MM.1S (cell line): ENCODE measurements at regions not wholly inside any gene's neighbourhood (a gene's known extent, or its start where the extent isn't known, plus 50 kb on each side); places are given as distances from the start of the nearest gene placed in this dataset.

Experiments used
- DNase-seq: peaks from one replicate; pipeline ENCODE4 v3.0.0-alpha.2; 2015
- H2AFZ ChIP-seq: fragments of 300-600 bp; sonication (generic); 2 replicates; pipeline ENCODE4 v1.6.0; 2016; ENCODE audit warnings: antibody characterized with exemption, low read length
- H3F3A ChIP-seq: fragments of 300-600 bp; sonication (generic); 2 replicates; pipeline ENCODE4 v1.6.1; 2016; ENCODE audit warnings: mild to moderate bottlenecking, antibody characterized with exemption, low read length, moderate library complexity, mixed read lengths; ENCODE audit not compliant: insufficient read depth
- H3K27ac ChIP-seq: fragments of 300-600 bp; sonication (generic); 2 replicates; pipeline ENCODE4 v1.5.1; 2016; ENCODE audit warnings: mild to moderate bottlenecking, low read length
- H3K27me3 ChIP-seq: fragments of 300-600 bp; sonication (generic); replicated peaks from 2 replicates; pipeline ENCODE4 v1.6.0; 2016; ENCODE audit warnings: low read length; ENCODE audit not compliant: insufficient read depth
- H3K36me3 ChIP-seq: fragments of 300-600 bp; sonication (generic); replicated peaks from 2 replicates; pipeline ENCODE4 v1.6.1; 2016; ENCODE audit warnings: mild to moderate bottlenecking, low read length, mixed read lengths; ENCODE audit not compliant: insufficient read depth
- H3K4me1 ChIP-seq: fragments of 300-600 bp; sonication (generic); 2 replicates; pipeline ENCODE4 v1.6.1; 2016; ENCODE audit warnings: low read length, mixed read lengths
- H3K4me2 ChIP-seq: fragments of 300-600 bp; sonication (generic); 2 replicates; pipeline ENCODE4 v1.6.0; 2016; ENCODE audit warnings: low read depth, low read length
- H3K4me3 ChIP-seq: fragments of 300-600 bp; sonication (generic); 2 replicates; pipeline ENCODE4 v1.5.1; 2016; ENCODE audit warnings: low read length, mixed read lengths
- H3K79me2 ChIP-seq: fragments of 300-600 bp; sonication (generic); 2 replicates; pipeline ENCODE4 v1.6.1; 2016; ENCODE audit warnings: mixed run types, low read length, mixed read lengths
- H3K9ac ChIP-seq: fragments of 300-600 bp; sonication (generic); 2 replicates; pipeline ENCODE4 v1.6.1; 2016; ENCODE audit warnings: low read length, mixed read lengths
- H3K9me2 ChIP-seq: fragments of 300-600 bp; sonication (generic); replicated peaks from 2 replicates; pipeline ENCODE4 v1.6.1; 2016; ENCODE audit warnings: mild to moderate bottlenecking, low read length, mixed read lengths; ENCODE audit not compliant: insufficient read depth
- H3K9me3 ChIP-seq: fragments of 300-600 bp; sonication (generic); replicated peaks from 2 replicates; pipeline ENCODE4 v1.6.1; 2016; ENCODE audit warnings: mild to moderate bottlenecking, low read length, mixed read lengths; ENCODE audit not compliant: insufficient read depth
- H4K20me1 ChIP-seq: fragments of 300-600 bp; sonication (generic); 2 replicates; pipeline ENCODE4 v1.6.1; 2016; ENCODE audit warnings: mild to moderate bottlenecking, low read length, moderate library complexity, mixed read lengths; ENCODE audit not compliant: insufficient read depth
- EZH2 ChIP-seq: fragments of 300-600 bp; sonication (generic); optimal IDR thresholded peaks from 2 replicates; pipeline ENCODE3; 2017; ENCODE audit warnings: low read depth, mild to moderate bottlenecking, antibody characterized with exemption, low read length, mixed read lengths
- EZH2phosphoT487 ChIP-seq: fragments of 300-600 bp; sonication (generic); IDR thresholded peaks from 2 replicates; pipeline ENCODE4 v1.6.1; 2018; ENCODE audit warnings: antibody characterized with exemption, low read length
- TF ChIP-seq, protein P1 (sequence below): fragments of 300-600 bp; sonication (generic); IDR thresholded peaks from 2 replicates; pipeline ENCODE4 v1.5.1; 2016; ENCODE audit warnings: antibody characterized with exemption, low read length, mixed read lengths

DNA sequence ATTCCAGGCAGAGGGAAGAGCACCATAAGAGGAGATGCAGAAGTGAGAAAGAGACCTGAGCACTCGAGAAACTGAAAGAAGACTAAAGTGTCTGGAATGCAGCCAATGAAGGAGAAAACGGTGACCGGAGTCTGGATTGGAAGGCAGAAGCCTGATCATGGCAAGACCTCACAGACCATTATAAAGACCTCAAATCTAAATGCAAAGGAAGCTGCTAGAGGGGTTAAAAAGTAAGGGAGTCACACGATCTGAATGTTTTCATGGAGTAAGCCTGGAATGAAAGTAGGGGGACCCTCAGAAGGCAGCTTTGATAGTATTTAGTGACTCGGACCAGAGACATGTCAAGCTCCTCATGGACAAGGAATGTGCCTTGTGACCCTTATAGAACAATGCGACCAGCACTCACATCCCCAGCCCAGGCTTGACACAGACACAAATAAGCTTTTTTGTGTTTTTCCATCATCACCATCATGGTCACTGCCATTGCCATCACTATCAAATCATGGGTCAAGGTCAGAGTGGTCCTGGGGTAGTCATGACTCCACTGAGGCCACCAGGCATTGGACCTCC lies 183.6 kb downstream of the SEC16B start:
- Histone ChIP-seq H3K9ac (no peak overlapping the region), H3K9me2 (no peaks in the 10 kb centered on the region), H3K27ac (no peak overlapping the region), H3K4me2 (no peak overlapping the region), H3K9me3 (no peaks in the 10 kb centered on the region), H4K20me1 (no peaks in the 10 kb centered on the region), H3K4me3 (no peak overlapping the region), H3K4me1 (peaks cover 8% of the 10 kb centered on the region), H3K79me2 (no peaks in the 10 kb centered on the region), H2AFZ (no peak overlapping the region), H3F3A (no peaks in the 10 kb centered on the region), H3K27me3 (no peaks in the 10 kb centered on the region), H3K36me3 (no peaks in the 10 kb centered on the region)
- TF ChIP-seq EZH2phosphoT487 (no peak), EZH2 (no peak)
- TF ChIP-seq, protein P1, sequence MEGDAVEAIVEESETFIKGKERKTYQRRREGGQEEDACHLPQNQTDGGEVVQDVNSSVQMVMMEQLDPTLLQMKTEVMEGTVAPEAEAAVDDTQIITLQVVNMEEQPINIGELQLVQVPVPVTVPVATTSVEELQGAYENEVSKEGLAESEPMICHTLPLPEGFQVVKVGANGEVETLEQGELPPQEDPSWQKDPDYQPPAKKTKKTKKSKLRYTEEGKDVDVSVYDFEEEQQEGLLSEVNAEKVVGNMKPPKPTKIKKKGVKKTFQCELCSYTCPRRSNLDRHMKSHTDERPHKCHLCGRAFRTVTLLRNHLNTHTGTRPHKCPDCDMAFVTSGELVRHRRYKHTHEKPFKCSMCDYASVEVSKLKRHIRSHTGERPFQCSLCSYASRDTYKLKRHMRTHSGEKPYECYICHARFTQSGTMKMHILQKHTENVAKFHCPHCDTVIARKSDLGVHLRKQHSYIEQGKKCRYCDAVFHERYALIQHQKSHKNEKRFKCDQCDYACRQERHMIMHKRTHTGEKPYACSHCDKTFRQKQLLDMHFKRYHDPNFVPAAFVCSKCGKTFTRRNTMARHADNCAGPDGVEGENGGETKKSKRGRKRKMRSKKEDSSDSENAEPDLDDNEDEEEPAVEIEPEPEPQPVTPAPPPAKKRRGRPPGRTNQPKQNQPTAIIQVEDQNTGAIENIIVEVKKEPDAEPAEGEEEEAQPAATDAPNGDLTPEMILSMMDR: no peak
- DNase-seq: no peak

DNA sequence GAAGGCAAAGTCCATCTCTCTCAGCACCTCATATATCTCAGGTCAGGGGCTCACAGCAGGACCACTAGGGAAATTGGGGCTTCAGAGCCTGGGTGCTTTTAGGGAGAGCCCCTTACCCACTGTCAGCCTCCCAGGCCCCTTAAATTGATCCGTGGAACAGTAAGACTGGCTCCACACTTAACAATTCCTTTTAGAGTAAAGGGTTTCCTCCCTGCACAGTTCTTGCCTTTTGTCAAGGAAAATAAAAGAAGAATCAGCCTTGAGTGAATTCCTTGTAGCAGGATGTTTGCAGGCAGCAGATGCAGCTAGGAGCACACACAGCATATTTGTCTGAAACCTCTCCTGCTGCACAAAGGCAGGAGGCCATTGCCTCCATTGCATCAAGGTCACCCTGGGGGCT lies 184.9 kb downstream of the SEC16B start:
- H3K4me1 ChIP-seq: no peaks in the 10 kb centered on the region
- H3K9ac ChIP-seq: no peak overlapping the region
- no peaks in the 10 kb centered on the region for H3K27me3 ChIP-seq
- no peaks in the 10 kb centered on the region for H3K9me2 ChIP-seq
- no peaks in the 10 kb centered on the region for H3K36me3 ChIP-seq
- no peaks in the 10 kb centered on the region for H3F3A ChIP-seq
- H3K79me2 ChIP-seq: no peaks in the 10 kb centered on the region
- no peak overlapping the region for H3K4me3 ChIP-seq
- no peak overlapping the region for H3K27ac ChIP-seq
- TF ChIP-seq EZH2phosphoT487 (no peak), EZH2 (no peak)
- TF ChIP-seq, protein P1: no peak
- no peak overlapping the region for H3K4me2 ChIP-seq
- no peak overlapping the region for H2AFZ ChIP-seq
- no peak for DNase-seq
- no peaks in the 10 kb centered on the region for H4K20me1 ChIP-seq
- H3K9me3 ChIP-seq: no peaks in the 10 kb centered on the region

DNA sequence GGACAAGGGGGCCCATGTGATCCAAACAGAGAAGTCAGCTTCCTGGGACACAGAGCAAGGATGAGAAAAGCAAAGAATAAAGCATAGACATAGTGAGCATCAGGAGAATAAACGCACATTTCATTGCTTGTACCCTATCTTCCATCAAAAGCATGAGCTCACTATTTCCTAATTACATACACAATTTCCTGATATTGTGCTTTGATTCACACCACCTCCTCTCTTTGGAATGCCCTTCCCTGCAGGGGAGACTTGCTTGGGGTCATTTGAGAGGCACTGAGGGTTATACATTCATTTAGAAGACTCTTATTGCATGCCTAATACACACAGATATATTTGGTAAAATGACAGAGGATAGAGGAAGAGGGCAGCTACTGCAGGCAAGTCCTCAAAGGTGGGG lies 185.4 kb downstream of the SEC16B start:
- Histone ChIP-seq H3K79me2 (no peaks in the 10 kb centered on the region), H3K36me3 (no peaks in the 10 kb centered on the region), H3K27ac (no peak overlapping the region), H2AFZ (no peak overlapping the region), H3K4me2 (no peak overlapping the region), H3K9me2 (no peaks in the 10 kb centered on the region), H3K9me3 (no peaks in the 10 kb centered on the region), H4K20me1 (no peaks in the 10 kb centered on the region), H3K9ac (no peak overlapping the region), H3K4me3 (no peak overlapping the region), H3K27me3 (no peaks in the 10 kb centered on the region), H3F3A (no peaks in the 10 kb centered on the region), H3K4me1 (no peaks in the 10 kb centered on the region)
- no peak for TF ChIP-seq EZH2
- TF ChIP-seq, protein P1: no peak
- no peak for TF ChIP-seq EZH2phosphoT487
- DNase-seq: no peak
